OCI-LY1 (cell line): ENCODE measurements at regions not wholly inside any gene's neighbourhood (a gene's known extent, or its start where the extent isn't known, plus 50 kb on each side); places are given as distances from the start of the nearest gene placed in this dataset.

ENCODE experiments used
- CTCF ChIP-seq: fragments of 200-600 bp; sonication (generic), shearing (Covaris generic); IDR thresholded peaks from 2 replicates; pipeline ENCODE4 v1.5.1; 2017; ENCODE audit warnings: mild to moderate bottlenecking, antibody characterized with exemption, low read length, moderate library complexity, mixed read lengths
- EZH2 ChIP-seq: fragments of 200-600 bp; sonication (generic), shearing (Covaris generic); IDR thresholded peaks from 2 replicates; pipeline ENCODE4 v1.8.0; 2017; ENCODE audit warnings: borderline replicate concordance, mixed run types, mild to moderate bottlenecking, antibody characterized with exemption, low read length, moderate library complexity, mixed read lengths

DNA sequence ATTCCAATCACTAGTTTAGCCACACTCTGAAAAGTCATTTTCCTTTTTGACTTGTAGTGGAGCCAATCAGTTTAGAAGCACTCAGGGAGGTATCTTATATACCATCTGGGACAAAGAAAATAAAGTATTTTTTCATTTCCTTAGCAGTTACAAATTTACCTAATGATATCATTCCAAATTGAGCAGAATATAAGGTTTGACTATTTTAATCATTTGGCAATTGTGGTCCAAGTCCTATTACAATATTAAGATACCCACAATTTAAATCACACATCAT lies 170.6 kb downstream of the LTN1 start:
- TF ChIP-seq CTCF (no peak), EZH2 (no peak)
